Loucy (cell line): ENCODE measurements at regions not wholly inside any gene's neighbourhood (a gene's known extent, or its start where the extent isn't known, plus 50 kb on each side); places are given as distances from the start of the nearest gene placed in this dataset.

Source experiments
- H2AFZ ChIP-seq: fragments of 200-600 bp; sonication (generic); 2 replicates; pipeline ENCODE4 v1.6.0; 2016; ENCODE audit warnings: antibody characterized with exemption, mild to moderate bottlenecking, low read length, moderate library complexity
- H3F3A ChIP-seq: fragments of 200-600 bp; 2 replicates; pipeline ENCODE4 v1.6.0; 2016; ENCODE audit warnings: antibody characterized with exemption, low read depth, mild to moderate bottlenecking
- H3K27me3 ChIP-seq: fragments of 200-600 bp; sonication (generic); 2 replicates; pipeline ENCODE4 v1.6.1; 2014; ENCODE audit warnings: low read length, mild to moderate bottlenecking; ENCODE audit not compliant: insufficient read depth, poor library complexity, severe bottlenecking
- H3K36me3 ChIP-seq: fragments of 200-600 bp; sonication (generic); 2 replicates; pipeline ENCODE4 v1.6.1; 2016; ENCODE audit warnings: low read length; ENCODE audit not compliant: insufficient read depth
- H3K4me1 ChIP-seq: fragments of 200-600 bp; sonication (generic); 2 replicates; pipeline ENCODE4 v1.5.1; 2014; ENCODE audit warnings: low read length, mild to moderate bottlenecking; ENCODE audit not compliant: insufficient read depth, poor library complexity, severe bottlenecking
- H3K4me2 ChIP-seq: fragments of 200-600 bp; sonication (generic); 2 replicates; pipeline ENCODE4 v1.6.0; 2014; ENCODE audit warnings: antibody characterized with exemption, low read length, low read depth, mild to moderate bottlenecking; ENCODE audit not compliant: poor library complexity, severe bottlenecking
- H3K4me3 ChIP-seq: fragments of 200-600 bp; sonication (generic); 2 replicates; pipeline ENCODE4 v1.5.1; 2014; ENCODE audit warnings: low read length, mild to moderate bottlenecking, mixed read lengths; ENCODE audit not compliant: poor library complexity, severe bottlenecking
- H3K79me2 ChIP-seq: fragments of 200-600 bp; sonication (generic); 2 replicates; pipeline ENCODE4 v1.6.1; 2014; ENCODE audit warnings: low read length; ENCODE audit not compliant: insufficient read depth
- H3K9ac ChIP-seq: fragments of 200-600 bp; sonication (generic); 2 replicates; pipeline ENCODE4 v1.6.0; 2014; ENCODE audit warnings: mild to moderate bottlenecking, low read depth, low read length, moderate library complexity; ENCODE audit not compliant: poor library complexity, severe bottlenecking
- H3K9me2 ChIP-seq: fragments of 200-600 bp; sonication (generic); replicated peaks from 2 replicates; pipeline ENCODE4 v1.6.1; 2016; ENCODE audit warnings: low read depth, low read length, mixed read lengths
- H3K9me3 ChIP-seq: fragments of 200-600 bp; sonication (generic); 2 replicates; pipeline ENCODE4 v1.6.1; 2014; ENCODE audit warnings: mild to moderate bottlenecking, antibody characterized with exemption, low read length, low read depth; ENCODE audit not compliant: insufficient read depth
- H4K20me1 ChIP-seq: fragments of 200-600 bp; sonication (generic); 2 replicates; pipeline ENCODE4 v1.6.0; 2014; ENCODE audit warnings: antibody characterized with exemption, low read length, mild to moderate bottlenecking; ENCODE audit not compliant: insufficient read depth, poor library complexity, severe bottlenecking
- EZH2phosphoT487 ChIP-seq: fragments of 200-600 bp; IDR thresholded peaks from 2 replicates; pipeline ENCODE4 v1.6.1; 2018; ENCODE audit warnings: antibody characterized with exemption, mild to moderate bottlenecking, moderate library complexity, borderline replicate concordance
- TF ChIP-seq, protein P1 (sequence below): fragments of 200-600 bp; sonication (generic); conservative IDR thresholded peaks from 2 replicates; pipeline ENCODE4 v1.5.1; 2014; ENCODE audit warnings: mild to moderate bottlenecking, antibody characterized with exemption, low read length

DNA sequence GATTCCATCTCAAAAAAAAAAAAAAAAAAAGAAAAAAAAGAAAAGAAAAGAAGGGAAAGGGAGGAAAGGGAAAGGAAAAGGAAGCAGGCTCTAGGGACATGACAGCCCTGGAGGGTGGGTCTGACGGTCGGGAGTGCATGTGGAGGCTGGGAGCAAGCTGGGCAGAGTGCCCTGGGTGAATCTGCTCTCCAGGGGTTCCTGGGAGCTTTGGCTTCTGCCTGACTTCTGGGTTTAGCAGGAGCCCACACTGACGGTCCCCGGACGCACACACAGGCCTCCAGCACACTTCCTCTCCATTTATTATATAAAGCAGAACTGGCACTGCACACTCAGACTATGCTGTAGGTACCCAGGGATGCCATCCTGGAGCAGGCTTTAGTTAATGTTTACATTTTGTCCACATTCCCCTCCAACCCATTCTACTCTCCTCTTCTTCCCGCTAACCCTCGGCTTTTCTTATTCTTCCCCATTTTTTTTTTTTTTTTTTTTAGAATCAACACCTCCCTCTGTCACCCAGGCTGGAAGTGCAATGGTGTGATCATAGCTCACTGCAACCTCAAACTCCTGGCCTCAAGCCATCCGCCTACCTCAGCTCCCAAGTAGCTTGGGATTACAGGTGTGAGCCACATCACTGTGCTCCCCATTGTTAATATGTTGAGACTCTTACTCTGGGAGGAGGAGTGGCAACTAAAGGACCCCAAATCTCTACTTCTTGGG lies 151.1 kb upstream of the SLC1A4 start:
- no peaks in the 10 kb centered on the region for H3K79me2 ChIP-seq
- H3K9me3 ChIP-seq = no peaks in the 10 kb centered on the region
- no peak overlapping the region for H3K4me2 ChIP-seq
- H2AFZ ChIP-seq = no peak overlapping the region
- H3K36me3 ChIP-seq = no peaks in the 10 kb centered on the region
- no peak overlapping the region for H3K4me3 ChIP-seq
- no peaks in the 10 kb centered on the region for H3K9me2 ChIP-seq
- H3F3A ChIP-seq = no peaks in the 10 kb centered on the region
- H3K27me3 ChIP-seq = no peaks in the 10 kb centered on the region
- H3K4me1 ChIP-seq = peaks cover 9% of the 10 kb centered on the region
- TF ChIP-seq, protein P1, sequence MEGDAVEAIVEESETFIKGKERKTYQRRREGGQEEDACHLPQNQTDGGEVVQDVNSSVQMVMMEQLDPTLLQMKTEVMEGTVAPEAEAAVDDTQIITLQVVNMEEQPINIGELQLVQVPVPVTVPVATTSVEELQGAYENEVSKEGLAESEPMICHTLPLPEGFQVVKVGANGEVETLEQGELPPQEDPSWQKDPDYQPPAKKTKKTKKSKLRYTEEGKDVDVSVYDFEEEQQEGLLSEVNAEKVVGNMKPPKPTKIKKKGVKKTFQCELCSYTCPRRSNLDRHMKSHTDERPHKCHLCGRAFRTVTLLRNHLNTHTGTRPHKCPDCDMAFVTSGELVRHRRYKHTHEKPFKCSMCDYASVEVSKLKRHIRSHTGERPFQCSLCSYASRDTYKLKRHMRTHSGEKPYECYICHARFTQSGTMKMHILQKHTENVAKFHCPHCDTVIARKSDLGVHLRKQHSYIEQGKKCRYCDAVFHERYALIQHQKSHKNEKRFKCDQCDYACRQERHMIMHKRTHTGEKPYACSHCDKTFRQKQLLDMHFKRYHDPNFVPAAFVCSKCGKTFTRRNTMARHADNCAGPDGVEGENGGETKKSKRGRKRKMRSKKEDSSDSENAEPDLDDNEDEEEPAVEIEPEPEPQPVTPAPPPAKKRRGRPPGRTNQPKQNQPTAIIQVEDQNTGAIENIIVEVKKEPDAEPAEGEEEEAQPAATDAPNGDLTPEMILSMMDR = no peak
- TF ChIP-seq EZH2phosphoT487 = no peak
- H4K20me1 ChIP-seq = no peaks in the 10 kb centered on the region
- no peak overlapping the region for H3K9ac ChIP-seq

DNA sequence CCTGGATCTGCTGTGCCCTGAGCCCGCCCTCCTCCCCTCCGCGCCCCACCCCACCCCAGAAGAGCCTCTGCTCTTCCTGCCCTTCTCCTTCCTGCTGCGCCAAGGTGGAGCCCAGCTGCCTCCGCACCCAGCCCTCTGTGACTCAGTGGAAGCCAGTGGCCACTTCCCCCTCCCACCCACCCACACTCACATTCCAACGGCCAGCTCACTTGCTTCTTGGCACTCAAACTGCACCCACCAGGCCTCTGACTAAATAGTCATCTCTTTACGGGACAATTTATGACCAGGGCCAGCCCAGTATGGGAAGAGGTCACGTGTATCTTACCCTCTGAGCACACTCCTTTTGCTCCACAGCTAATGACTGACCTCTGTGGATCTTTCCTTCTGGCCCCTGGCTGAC lies 150.4 kb upstream of the SLC1A4 start:
- Histone ChIP-seq H3K4me3 (no peak overlapping the region), H2AFZ (no peak overlapping the region), H3K4me1 (peaks cover 9% of the 10 kb centered on the region), H3K27me3 (no peaks in the 10 kb centered on the region), H3K9ac (no peak overlapping the region), H3F3A (no peaks in the 10 kb centered on the region), H3K4me2 (no peak overlapping the region), H3K9me3 (no peaks in the 10 kb centered on the region), H4K20me1 (no peaks in the 10 kb centered on the region), H3K36me3 (no peaks in the 10 kb centered on the region), H3K79me2 (no peaks in the 10 kb centered on the region), H3K9me2 (no peaks in the 10 kb centered on the region)
- TF ChIP-seq, protein P1 = no peak
- TF ChIP-seq EZH2phosphoT487 = no peak

DNA sequence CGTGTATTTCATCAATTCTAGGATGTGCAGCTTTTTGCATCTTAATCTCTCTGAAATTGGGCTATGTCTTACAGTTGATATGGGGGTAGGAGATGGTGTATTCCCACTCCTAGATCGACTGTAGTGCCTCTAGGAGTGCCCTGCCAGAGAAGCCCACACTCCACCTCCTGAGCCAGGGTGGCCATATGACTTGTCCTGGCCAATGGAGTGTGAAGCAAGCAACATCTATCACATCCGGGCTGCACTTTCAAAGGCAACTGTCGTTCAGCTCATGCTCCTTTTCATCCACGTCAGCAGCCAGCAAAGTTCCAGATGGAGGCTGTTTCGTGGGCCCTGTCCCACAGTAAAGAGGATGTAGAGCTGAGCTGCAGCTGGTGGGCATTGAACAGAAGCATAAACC lies 149.4 kb upstream of the SLC1A4 start:
- H4K20me1 ChIP-seq = no peaks in the 10 kb centered on the region
- H3F3A ChIP-seq = no peaks in the 10 kb centered on the region
- TF ChIP-seq EZH2phosphoT487 = no peak
- TF ChIP-seq, protein P1 = no peak
- peak overlapping the region; percentile 8 for H3K4me2 ChIP-seq
- peaks cover 9% of the 10 kb centered on the region for H3K4me1 ChIP-seq
- peak overlapping the region; percentile 78 for H2AFZ ChIP-seq
- H3K9me3 ChIP-seq = no peaks in the 10 kb centered on the region
- H3K36me3 ChIP-seq = no peaks in the 10 kb centered on the region
- H3K9me2 ChIP-seq = no peaks in the 10 kb centered on the region
- H3K4me3 ChIP-seq = no peak overlapping the region
- H3K9ac ChIP-seq = no peak overlapping the region
- no peaks in the 10 kb centered on the region for H3K79me2 ChIP-seq
- no peaks in the 10 kb centered on the region for H3K27me3 ChIP-seq
